ENCODE measurements at regions not wholly inside any gene's neighbourhood (a gene's known extent, or its start where the extent isn't known, plus 50 kb on each side); places are given as distances from the start of the nearest gene placed in this dataset.

GRCh38 chr11:88404932-88405710 lies 67.6 kb upstream of the CTSC start:
- DNase-seq = no peak

- DNase-seq = no peak
Measured at GRCh38 chr11:88404391-88404790, 66.9 kb upstream of the CTSC start.

- DNase-seq = no peak
Measured at GRCh38 chr11:88402784-88403183, 65.2 kb upstream of the CTSC start.

GRCh38 chr11:88402192-88402715 lies 64.7 kb upstream of the CTSC start:
- DNase-seq = no peak

GRCh38 chr11:88398791-88399570 lies 61.4 kb upstream of the CTSC start:
- no peak for DNase-seq

GRCh38 chr11:88398372-88398771 lies 60.8 kb upstream of the CTSC start:
- DNase-seq = no peak

GRCh38 chr11:88390254-88390653 lies 52.7 kb upstream of the CTSC start:
- no peak for DNase-seq

GRCh38 chr11:88387957-88388356 lies 50.4 kb upstream of the CTSC start:
- no peak for DNase-seq

Data from skin of body (tissue), 1 donor.